Endothelial cell of umbilical vein (primary cell): ENCODE measurements at regions not wholly inside any gene's neighbourhood (a gene's known extent, or its start where the extent isn't known, plus 50 kb on each side); places are given as distances from the start of the nearest gene placed in this dataset.

Source experiments
- BruUV-seq: library from RNA; stranded (reverse); fragments of 400-500 nt; replicated peaks from 2 replicates; lab custom pipeline; 2021; lab: Mats Ljungman, UMichigan
- CTCF ChIA-PET: fragments of 300-600, 350-600 bp; sonication (Branson Sonifier 250); formaldehyde crosslinking; loops from one replicate; lab custom pipeline; 2021; ENCODE audit warnings: antibody characterized with exemption, inconsistent platforms; lab: Charles Lee
- POLR2A ChIA-PET: fragments of 300-600, 350-600 bp; sonication (Branson Sonifier 250); formaldehyde crosslinking; loops from one replicate; lab custom pipeline; 2021; ENCODE audit warnings: antibody characterized with exemption, inconsistent platforms; lab: Charles Lee
- DNase-seq: peaks from one replicate; pipeline ENCODE4 v3.0.0-alpha.2; 2011; ENCODE audit warnings: low read depth, low spot score
- FAIRE-seq: peaks from 2 replicates; lab custom pipeline; 2011; peaks lifted over from hg19 to GRCh38; lab: Jason Lieb, UNC
- H2AFZ ChIP-seq: 2 replicates; pipeline ENCODE4 v1.6.0; 2012; ENCODE audit warnings: low read depth, low read length, control low read depth, inconsistent platforms
- H3K27ac ChIP-seq: 2 replicates; pipeline ENCODE4 v1.5.1; 2011; ENCODE audit warnings: low read depth, mild to moderate bottlenecking, control low read depth, low read length, moderate library complexity; ENCODE audit not compliant: insufficient read depth
- H3K27me3 ChIP-seq, 2 experiments: 2 replicates each; pipeline versions ENCODE4 v1.6.0 to v1.6.1; 2011; ENCODE audit warnings: low read length in 2 of 2, mixed read lengths in 1 of 2; ENCODE audit not compliant: control insufficient read depth in 2 of 2, insufficient read depth in 2 of 2
- H3K36me3 ChIP-seq, 2 experiments: 2 replicates in 1 of 2; 3 replicates in 1 of 2; pipeline ENCODE4 v1.5.1; 2011; ENCODE audit warnings: low read length in 2 of 2, mild to moderate bottlenecking in 1 of 2, moderate library complexity in 1 of 2; ENCODE audit not compliant: control insufficient read depth in 2 of 2, insufficient read depth in 2 of 2; ENCODE audit errors: extremely low read depth in 1 of 2
- H3K4me1 ChIP-seq: 3 replicates; pipeline ENCODE4 v1.5.1; 2011; ENCODE audit warnings: mild to moderate bottlenecking, low read length; ENCODE audit not compliant: control insufficient read depth, insufficient read depth; ENCODE audit errors: extremely low read depth
- H3K4me2 ChIP-seq: 2 replicates; pipeline ENCODE4 v1.6.1; 2011; ENCODE audit warnings: low read length, control low read depth, mixed read lengths; ENCODE audit not compliant: insufficient read depth
- H3K4me3 ChIP-seq, 3 experiments: fragments of 200-600 bp in 1 of 3; sonication (generic), shearing (Covaris generic) in 1 of 3; replicated peaks in 1 of 3; 2 replicates each; pipeline ENCODE4 v1.5.1; 2011 to 2016; ENCODE audit warnings: control low read depth in 3 of 3, low read length in 3 of 3, mild to moderate bottlenecking in 2 of 3, inconsistent platforms in 1 of 3, low read depth in 1 of 3, moderate library complexity in 1 of 3; ENCODE audit not compliant: insufficient read depth in 1 of 3
- H3K79me2 ChIP-seq: 2 replicates; pipeline ENCODE4 v1.6.0; 2012; ENCODE audit warnings: low read length, inconsistent platforms; ENCODE audit not compliant: control insufficient read depth, insufficient read depth
- H3K9ac ChIP-seq: replicated peaks from 2 replicates; pipeline ENCODE3; 2011; ENCODE audit warnings: low read length, control low read depth; ENCODE audit not compliant: insufficient read depth; ENCODE audit errors: extremely low read depth
- H3K9me1 ChIP-seq: replicated peaks from 3 replicates; pipeline ENCODE4 v1.6.0; 2011; ENCODE audit warnings: mild to moderate bottlenecking, low read length; ENCODE audit not compliant: control insufficient read depth, insufficient read depth; ENCODE audit errors: extremely low read depth
- H3K9me3 ChIP-seq: replicated peaks from 2 replicates; pipeline ENCODE4 v1.5.1; 2012; ENCODE audit warnings: low read length, inconsistent platforms; ENCODE audit not compliant: control insufficient read depth, insufficient read depth
- H4K20me1 ChIP-seq: replicated peaks from 2 replicates; pipeline ENCODE3; 2011; ENCODE audit warnings: mild to moderate bottlenecking, low read length; ENCODE audit not compliant: control insufficient read depth, insufficient read depth; ENCODE audit errors: extremely low read depth
- CTCF ChIP-seq, 2 donors: IDR thresholded peaks; 1 replicate in 1 of 2; 2 replicates in 1 of 2; pipeline ENCODE4 v1.5.1; 2011; ENCODE audit warnings: low read length in 2 of 2, mild to moderate bottlenecking in 2 of 2, moderate library complexity in 2 of 2, control low read depth in 1 of 2, inconsistent platforms in 1 of 2, low read depth in 1 of 2; ENCODE audit not compliant: insufficient read depth in 1 of 2; ENCODE audit errors: extremely low read depth in 1 of 2
- EZH2 ChIP-seq: IDR thresholded peaks from 2 replicates; pipeline ENCODE4 v1.6.1; 2012; ENCODE audit warnings: borderline replicate concordance, low read depth, mild to moderate bottlenecking, moderate library complexity, low read length, inconsistent platforms; ENCODE audit not compliant: severe bottlenecking
- FOS ChIP-seq: IDR thresholded peaks from 2 replicates; pipeline ENCODE4 v1.6.1; 2011; ENCODE audit warnings: mild to moderate bottlenecking, low read length, moderate library complexity, borderline replicate concordance; ENCODE audit not compliant: insufficient read depth
- GATA2 ChIP-seq: IDR thresholded peaks from 2 replicates; pipeline ENCODE4 v1.7.0; 2011; ENCODE audit warnings: low read depth, mild to moderate bottlenecking, moderate library complexity, mixed read lengths, low read length; ENCODE audit not compliant: insufficient read length, insufficient read depth
- JUN ChIP-seq: IDR thresholded peaks from 2 replicates; pipeline ENCODE4 v1.6.1; 2011; ENCODE audit warnings: borderline replicate concordance, low read depth; ENCODE audit not compliant: insufficient read length, insufficient read depth
- MAX ChIP-seq: IDR thresholded peaks from 2 replicates; pipeline ENCODE4 v1.6.1; 2011; ENCODE audit not compliant: insufficient read depth, insufficient read length
- MYC ChIP-seq: IDR thresholded peaks from one replicate; pipeline ENCODE4 v1.6.1; 2011; ENCODE audit warnings: mild to moderate bottlenecking, low read depth, low read length
- POLR2A ChIP-seq: IDR thresholded peaks from 2 replicates; pipeline ENCODE4 v1.6.1; 2012; ENCODE audit warnings: low read depth, mild to moderate bottlenecking, control low read depth, low read length
- POLR2AphosphoS5 ChIP-seq: IDR thresholded peaks from 2 replicates; pipeline ENCODE4 v1.6.1; 2012; ENCODE audit warnings: low read depth, mild to moderate bottlenecking, control low read depth, low read length, moderate library complexity; ENCODE audit not compliant: insufficient read depth
- dilution Hi-C: fragments of 300-500 bp; cut with MboI; formaldehyde crosslinking; loops from one replicate; pipeline ENCODE4 v1.15.0; 2019; ENCODE audit warnings: low sequenced_read_pairs; ENCODE audit not compliant: extremely low pct_ligation_motif_present
- intact Hi-C: fragments of 100-400 bp; cut with micrococcal nuclease; formaldehyde crosslinking; loops from one replicate; pipeline ENCODE4 v1.10.0; 2022

DNA sequence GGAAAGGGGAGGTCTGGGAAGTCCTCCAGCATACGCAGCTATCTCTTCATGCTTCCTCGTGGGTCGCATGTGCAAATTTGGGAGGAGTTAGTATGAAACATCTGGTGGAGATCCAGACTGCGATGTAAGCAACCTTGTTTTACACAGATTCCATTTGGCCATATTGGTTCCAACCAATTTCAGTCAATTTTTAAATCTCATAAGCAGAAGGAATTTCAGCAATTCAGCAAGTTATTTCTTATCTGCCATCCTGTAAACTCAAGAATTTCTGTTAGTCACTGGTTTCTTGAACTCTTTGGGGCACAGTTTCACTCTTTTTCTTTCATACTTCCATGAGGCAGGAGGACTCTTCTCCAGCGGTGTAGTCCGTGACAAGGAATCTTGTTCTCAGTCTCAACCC is 130.4 kb upstream of the CLINT1 start:
- Histone ChIP-seq H3K79me2 (no peaks in the 10 kb centered on the region), H3K9me3 (no peaks in the 10 kb centered on the region), H3K4me2 (no peak overlapping the region), H4K20me1 (no peaks in the 10 kb centered on the region), H3K4me1 (no peaks in the 10 kb centered on the region), H3K4me3 (no peak overlapping the region), H3K9ac (no peak overlapping the region), H3K27ac (no peak overlapping the region), H3K36me3 (no peaks in the 10 kb centered on the region), H3K27me3 (peaks cover 0 to 2% of the 10 kb centered on the region in 2 experiments), H3K9me1 (no peaks in the 10 kb centered on the region), H2AFZ (no peak overlapping the region)
- TF ChIP-seq EZH2 (no peak), POLR2AphosphoS5 (no peak), GATA2 (no peak), CTCF (IDR thresholded peaks at IDR 0.05; ENCODE audit: extremely low read depth in 1 of 2, insufficient read depth in 1 of 2, low read depth in 1 of 2, low read length in 2 of 2) (no peak), MAX (no peak), JUN (no peak), FOS (no peak), MYC (no peak), POLR2A (no peak)
- FAIRE-seq: no peak
- CTCF ChIA-PET: interaction anchor here (1.0 kb wide), 1 partner anchor 1117 kb away, joined by 3 read pairs; no protein-coding TSS in a partner anchor
- no peak for DNase-seq
- POLR2A ChIA-PET: no interaction called here
- intact Hi-C loops: no loop called here
- no TSS peak for BruUV-seq
- dilution Hi-C loops: no loop called here
